ENCODE measurements at regions not wholly inside any gene's neighbourhood (a gene's known extent, or its start where the extent isn't known, plus 50 kb on each side); places are given as distances from the start of the nearest gene placed in this dataset.

DNA sequence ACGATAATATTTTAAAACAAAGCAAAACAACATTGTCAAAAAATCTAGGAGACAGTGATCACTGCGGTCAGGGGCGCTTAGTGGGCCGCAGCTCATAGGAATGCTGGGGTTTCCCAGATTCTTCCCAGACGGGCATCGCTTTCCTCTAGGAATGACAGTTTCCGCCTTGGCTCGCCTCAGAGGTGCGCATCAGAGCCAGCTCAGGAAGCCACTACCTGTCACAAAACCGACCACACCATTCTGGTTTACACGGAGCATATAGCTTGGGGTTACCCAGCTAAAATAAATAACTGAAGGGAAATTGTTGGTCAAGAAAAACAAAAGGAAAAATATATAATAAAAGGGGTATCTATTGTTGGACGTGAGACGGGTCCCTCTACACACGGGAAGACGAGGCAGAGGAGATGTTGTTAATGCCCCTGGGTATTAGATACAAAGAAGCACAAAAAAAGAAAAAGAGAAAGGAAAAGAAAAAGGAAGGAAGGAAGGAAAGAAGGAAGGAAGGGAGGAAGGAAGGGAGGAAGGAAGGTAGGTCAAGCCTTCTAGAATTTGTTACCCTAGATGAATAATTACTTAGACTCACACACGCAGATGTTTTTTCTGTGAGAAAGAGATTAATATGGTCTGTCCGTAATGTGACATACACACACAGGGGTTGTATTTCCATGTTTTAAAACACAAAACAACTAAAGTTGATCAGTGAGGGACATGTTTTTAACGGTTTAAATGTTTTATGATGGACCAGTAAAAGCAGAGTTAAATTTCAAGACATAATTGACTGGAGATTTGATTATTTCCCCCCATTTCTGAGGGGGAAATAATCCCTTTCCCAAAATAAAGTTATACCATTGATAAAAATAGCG lies 292.4 kb upstream of the NFE2L3 start:
- DNase-seq (ENCODE audit: low spot score): no peak

DNA sequence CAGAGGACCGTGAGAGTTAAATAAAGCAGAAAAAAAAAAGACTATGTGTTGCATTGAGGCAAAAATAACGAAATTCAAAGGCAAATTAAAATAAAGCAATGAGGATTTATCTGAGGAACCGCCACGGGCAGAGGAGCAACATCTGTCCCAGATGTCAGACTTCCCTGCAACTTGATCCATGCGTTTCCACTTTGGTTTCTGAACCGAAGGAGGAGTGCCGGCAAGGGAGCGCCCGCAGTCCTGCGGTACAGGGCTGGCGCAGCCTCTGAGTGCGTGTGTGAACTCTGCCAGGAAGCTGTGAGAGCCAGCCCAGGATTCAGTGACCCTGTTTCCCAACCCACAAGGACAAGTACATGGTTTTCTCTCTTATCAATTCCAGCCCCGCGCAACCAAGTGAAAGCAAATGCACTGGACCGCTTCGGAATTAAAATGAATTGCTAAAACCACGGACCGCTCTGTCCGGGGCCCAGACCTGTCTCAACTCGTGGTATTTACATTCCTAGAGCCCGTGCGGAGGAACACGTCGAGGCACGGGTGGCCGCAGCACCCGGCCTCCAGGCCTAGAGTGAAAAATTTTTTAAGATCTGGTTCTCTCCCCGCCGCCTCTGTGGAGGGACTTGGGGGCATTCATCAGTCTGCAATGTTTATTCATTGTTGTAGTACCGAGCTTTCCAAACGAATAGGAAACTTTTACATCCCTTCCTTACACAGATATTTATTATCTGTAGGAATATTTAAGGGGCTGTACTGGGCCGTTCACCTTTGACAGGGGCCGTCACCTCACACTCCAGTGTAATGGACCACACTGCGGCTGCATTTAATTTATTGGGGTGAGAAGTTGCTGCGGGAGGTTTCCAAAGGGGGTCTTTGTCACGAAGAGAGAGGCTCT lies 291.5 kb upstream of the NFE2L3 start:
- DNase-seq (ENCODE audit: low spot score): no peak

- DNase-seq (ENCODE audit: low spot score): no peak
Measured at GRCh38 chr7:25861164-25861496, 290.9 kb upstream of the NFE2L3 start.

DNA sequence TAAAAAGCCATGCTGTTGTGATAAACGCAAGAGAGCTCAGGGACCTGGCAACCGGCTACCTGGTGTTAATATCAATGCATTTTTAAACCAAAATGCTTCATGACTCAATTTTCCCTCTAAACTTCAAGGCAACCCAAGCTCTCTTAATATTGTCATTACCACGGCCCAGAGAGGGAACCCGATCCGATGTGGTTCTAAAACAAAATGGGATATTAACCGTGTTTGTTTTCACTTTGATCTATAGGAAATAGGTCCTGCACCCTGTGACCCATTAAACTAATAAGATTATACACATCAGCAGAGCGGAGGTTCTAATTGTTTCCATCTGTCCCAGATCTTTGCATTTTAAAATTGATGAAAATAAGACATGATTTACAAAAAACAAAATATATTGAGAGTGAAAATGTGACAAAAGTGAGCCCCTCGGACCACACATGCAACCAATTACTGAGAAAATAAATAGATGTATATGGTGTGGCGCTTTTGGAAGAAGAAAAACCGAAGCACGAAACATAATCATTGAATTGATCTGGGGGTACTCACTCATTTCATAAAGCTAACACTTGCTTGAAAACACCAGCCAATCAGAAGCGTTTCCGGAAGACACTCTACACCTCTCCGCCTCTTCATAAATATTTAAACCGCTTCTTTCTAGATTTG lies 290.3 kb upstream of the NFE2L3 start:
- no peak for DNase-seq (ENCODE audit: low spot score)

DNA sequence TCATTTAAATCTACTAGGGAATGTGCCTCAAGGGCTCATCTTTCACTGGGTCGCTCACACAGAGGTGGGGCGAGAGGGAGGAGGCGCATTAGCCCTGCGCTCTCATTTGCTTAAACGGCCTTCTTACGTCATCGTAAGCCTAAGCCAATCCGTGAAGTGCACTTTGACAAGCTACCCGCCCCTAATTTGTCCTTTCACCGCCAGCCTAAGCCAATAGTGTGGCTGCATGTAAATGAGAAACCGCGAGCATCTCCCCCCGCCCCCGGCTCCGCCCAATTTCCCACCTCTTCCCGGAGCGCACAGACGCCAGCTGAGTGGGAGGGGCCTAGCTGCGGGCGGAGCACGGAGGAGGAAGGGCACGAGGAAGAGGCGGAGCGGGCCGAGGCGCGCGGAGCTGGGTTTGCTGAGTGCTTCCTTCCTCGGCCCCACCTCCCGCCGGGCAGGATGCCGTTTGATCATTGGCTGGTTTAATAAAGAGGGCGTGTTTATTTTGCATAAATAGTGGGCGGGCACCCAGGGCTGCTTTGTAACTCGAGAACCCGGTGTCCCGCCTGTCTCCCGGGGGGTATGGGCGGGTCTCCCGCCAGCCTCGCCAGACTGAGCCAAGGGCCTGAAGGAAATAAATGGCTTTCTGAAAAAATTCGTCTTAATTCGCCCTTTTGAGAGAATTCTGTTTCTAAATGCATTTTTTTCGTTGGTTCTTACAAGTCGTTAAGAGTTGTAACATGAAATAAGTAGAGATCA lies 289.6 kb upstream of the NFE2L3 start:
- peak; percentile 95 for DNase-seq (ENCODE audit: low spot score)

DNA sequence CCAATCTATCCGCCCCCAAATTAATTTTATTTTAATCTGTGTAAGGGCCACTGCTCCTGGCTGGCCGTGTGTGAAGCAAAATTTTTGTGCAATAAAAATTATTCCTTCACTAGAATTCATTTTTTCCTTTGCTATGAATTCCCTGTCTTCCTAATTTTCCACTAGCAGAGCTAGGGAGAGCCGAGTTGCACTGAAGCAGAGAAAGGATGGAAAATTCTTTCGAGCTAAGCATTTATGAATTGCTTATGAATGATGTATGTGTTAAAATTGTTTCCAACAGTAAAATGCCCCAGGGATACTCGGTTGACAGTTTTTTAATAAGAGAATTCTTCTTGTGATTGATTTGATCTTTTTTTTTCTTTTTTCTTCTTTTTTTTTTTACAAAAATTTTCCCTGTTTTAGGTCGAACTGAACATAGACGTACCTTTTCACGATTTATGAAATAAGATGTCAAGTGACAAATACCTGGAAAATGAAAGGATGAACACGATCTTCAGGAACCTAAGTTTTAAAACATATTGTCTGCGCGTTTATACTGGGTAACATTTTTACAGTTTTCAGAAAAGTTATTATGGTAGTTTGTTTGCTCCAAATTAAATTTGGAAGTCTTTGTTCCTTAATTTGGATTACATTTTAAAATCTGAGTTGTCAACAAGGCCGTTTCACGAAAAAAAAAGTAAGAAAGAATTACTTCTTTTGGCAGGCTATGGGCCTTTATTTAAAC lies 288.8 kb upstream of the NFE2L3 start:
- no peak for DNase-seq (ENCODE audit: low spot score)

- no peak for DNase-seq (ENCODE audit: low spot score)
Measured at GRCh38 chr7:25863729-25864110, 288.3 kb upstream of the NFE2L3 start.

- DNase-seq (ENCODE audit: low spot score): no peak
Measured at GRCh38 chr7:25864511-25864910, 287.5 kb upstream of the NFE2L3 start.

DNA sequence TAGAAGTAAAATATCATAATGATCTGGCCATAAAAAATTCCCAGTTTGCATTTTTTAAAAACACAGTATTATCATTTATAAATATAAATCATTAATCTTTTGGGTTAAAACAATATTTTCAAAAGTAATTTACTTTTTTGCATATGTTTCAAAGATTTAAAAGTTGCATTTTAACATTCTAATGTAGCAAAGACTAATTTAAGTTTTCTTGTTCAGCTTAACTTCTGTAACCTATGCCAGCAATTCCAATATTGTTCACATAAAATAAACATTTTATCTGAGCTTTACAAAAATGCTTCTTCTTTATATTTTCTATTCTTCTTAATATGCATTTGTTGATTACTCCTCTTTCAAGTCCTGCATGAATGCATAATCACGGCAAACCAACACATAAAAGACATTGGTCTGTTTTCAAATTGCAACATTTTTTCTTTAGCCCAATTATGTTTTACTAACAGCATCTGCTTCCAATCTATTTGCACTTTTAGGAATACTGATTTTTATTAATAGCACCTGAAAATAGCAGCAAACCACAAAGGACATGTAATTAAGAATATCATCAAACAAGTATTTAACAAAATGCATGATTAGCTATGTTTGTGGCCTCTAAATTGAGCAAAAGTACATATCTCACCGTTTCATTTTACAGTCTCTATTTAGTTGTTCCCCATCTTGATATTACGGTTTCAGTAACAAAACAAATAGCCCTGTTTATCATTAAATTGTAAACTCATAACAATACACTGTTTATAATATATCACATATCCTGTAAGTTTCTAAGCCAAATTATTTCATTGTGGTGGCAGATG lies 286.9 kb upstream of the NFE2L3 start:
- no peak for DNase-seq (ENCODE audit: low spot score)

GRCh38 chr7:25868509-25868908 lies 283.5 kb upstream of the NFE2L3 start:
- DNase-seq (ENCODE audit: low spot score): no peak

DNA sequence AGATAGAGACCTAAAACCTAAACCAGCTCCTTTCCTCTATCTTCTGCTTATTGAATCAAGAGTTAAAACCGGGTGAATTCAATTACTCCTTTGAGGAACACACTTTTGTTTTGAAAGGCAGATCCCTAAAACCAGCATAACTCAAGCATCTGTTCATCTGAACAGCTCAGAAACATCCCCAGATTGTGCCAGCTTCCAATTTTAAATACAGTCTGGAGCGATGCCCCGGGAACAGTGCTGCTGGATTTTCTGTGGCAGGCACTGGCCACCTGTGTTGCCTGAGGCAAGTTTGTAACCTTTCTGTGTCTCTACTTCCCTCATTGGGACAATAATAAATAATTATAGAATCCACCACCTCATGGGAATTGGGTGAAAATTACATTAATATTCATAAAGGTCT lies 281.4 kb upstream of the NFE2L3 start:
- no peak for DNase-seq (ENCODE audit: low spot score)

DNA sequence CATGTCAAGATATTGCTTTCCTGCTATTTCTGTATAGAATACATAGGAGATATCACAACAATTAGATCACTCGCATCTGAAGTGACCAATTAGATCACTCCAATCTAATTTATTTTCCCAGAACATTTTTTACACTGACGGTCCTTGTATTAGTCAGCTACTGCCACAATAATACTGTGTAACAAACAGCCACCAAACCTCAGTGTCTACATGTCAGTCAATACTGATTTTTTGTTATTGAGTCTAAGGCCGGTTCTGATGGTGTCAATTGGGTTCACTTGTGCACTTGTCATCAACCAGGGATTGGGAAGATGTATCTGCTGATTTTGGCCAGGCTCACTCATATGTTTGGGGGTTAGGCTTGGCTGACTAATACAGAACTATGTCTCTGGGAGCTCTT lies 275.9 kb upstream of the NFE2L3 start:
- DNase-seq (ENCODE audit: low spot score): no peak

DNA sequence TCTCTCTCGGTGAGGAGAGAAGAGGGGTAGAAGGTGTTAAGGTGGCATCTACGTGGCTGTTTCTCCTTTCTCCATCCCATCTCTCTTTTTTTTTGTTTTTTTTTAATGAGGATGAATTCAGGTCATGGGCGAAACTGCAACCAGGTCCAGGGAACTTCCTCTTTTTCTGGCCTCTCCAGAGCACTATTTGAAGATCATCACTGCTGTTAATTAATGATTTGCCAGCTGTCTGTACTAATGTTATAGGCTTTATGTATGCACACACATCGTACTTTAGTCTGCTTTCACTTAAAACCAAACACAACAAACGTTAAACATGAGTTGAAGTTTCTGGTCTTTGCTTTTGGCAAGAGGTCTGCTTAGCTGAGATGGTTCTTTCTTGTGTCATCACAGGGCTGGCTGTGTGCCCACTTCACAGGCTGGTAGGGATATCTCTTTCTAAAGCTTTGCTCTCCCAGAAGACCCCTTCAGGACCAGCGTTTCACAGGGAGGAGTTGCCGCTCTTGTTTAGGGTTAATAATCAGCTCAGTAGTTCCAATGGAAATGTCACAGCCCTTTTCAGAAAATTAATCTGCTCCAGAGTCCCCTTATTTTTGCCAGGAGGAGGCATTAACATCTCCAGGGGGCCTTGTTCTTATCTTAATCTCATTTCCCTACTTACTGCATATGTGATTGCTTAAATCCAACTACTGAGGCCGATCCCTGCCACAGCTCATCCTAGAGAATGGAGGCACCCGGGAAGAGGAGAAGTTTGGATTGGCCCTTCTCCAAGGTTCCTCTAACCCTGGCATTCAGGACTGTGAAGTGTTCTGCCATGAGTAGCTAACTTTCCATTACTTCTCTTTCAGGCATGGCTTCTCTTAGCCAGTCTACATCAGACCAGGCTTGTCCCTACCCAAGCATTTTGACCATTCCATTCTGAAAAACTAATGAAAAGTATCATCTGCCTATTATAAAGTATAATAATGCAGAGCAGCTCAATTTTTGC lies 273.9 kb upstream of the NFE2L3 start:
- DNase-seq (ENCODE audit: low spot score): no peak

DNA sequence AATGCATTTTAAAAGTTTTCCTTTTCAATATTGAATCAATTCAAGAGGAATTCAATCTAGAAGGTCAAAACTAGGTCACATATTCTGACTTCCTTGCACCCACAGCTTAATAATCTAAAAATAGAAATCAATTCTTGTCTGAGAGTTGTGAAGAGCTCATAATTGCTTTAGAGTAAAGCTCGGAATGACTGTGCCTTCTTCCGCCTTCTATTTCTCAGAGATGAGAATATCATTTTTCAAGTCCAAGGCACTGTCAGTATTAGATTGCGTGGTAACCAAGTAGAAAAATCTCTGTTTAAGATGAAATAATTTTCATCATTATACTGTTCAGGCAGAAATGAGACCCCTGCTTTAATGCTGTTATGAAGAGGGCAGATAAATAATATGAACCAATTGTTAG lies 272.2 kb upstream of the NFE2L3 start:
- DNase-seq (ENCODE audit: low spot score): no peak

DNA sequence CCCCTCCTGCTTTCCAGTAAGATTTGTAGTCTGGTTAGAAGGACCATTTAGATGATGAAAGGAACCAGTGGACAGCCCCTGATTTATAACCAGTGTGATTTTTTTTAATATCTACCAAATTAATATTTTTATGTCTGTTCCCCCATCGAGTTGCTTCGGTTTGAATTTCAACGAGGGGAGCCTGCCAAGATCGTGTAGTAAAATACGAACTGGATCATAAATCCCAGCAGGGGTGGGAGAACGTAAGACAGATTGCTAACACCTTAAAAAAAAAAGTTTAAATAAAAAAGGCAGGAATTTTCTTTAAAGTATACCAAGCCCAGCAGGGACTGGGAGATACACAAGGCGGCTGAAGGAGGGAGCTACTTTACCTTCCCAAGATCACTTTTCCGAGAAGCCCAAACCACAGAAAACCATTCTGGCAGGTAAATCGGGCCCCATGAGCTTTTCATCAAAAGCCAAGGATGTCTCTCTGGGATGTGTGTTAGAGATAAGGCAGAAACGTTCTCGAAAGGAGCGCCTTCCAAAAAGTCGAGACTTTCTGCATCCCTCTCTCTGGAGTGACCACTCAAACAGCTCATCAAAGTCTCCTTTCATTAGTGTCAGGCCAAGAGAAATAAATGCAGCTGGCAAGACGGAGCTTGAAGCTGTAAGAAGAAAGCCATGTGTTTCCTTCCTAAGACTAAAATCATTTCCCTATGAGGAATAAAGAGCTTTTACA lies 270.5 kb upstream of the NFE2L3 start:
- DNase-seq (ENCODE audit: low spot score): no peak

GRCh38 chr7:25882151-25882773 lies 269.7 kb upstream of the NFE2L3 start:
- DNase-seq (ENCODE audit: low spot score): no peak

GRCh38 chr7:25884265-25884828 lies 267.7 kb upstream of the NFE2L3 start:
- DNase-seq (ENCODE audit: low spot score): no peak

DNA sequence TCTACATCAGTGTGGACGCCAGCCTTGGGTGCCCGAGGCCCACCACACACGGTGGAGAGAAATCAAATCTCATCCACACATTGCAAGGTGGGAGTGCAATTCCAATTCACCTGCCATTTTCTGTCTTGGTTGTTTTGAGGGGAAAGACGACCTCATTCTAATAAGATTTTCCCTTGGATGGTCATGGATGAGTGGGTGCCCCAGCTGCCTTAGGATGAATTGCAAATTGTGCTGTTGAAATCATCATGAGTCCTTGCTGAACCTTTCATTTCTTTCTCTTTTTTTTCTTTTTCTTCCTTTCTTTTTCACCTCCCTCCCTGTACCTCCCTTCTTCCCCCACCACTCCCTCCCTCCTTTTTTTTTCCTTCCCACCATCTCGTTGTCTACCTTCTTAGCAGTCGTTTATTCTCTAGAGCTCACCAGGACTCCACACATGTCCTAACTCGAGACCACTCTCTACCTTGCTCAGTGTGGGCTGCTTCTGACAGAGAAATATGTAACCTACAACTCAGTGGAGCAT lies 266.9 kb upstream of the NFE2L3 start:
- DNase-seq (ENCODE audit: low spot score): no peak

Data from D341Med (cell line).